Activated naive CD8-positive, alpha-beta T cell treated with anti-CD3 and anti-CD28 coated beads for 36 hours (primary cell): ENCODE measurements at regions not wholly inside any gene's neighbourhood (a gene's known extent, or its start where the extent isn't known, plus 50 kb on each side); places are given as distances from the start of the nearest gene placed in this dataset.

Source experiments
- DNase-seq: peaks from one replicate; pipeline ENCODE4 v3.0.0; 2021
- H3K27ac Mint-ChIP-seq: one replicate; pipeline ENCODE4 v1.8.0; 2022; ENCODE audit warnings: mild to moderate bottlenecking, moderate library complexity, mixed read lengths
- H3K27me3 Mint-ChIP-seq: one replicate; pipeline ENCODE4 v1.8.0; 2022; ENCODE audit warnings: mild to moderate bottlenecking, mixed read lengths
- H3K36me3 Mint-ChIP-seq: one replicate; pipeline ENCODE4 v1.8.0; 2021; ENCODE audit warnings: mild to moderate bottlenecking, mixed read lengths
- H3K4me1 Mint-ChIP-seq: one replicate; pipeline ENCODE4 v1.8.0; 2021; ENCODE audit warnings: mixed read lengths
- H3K4me3 Mint-ChIP-seq: one replicate; pipeline ENCODE4 v1.8.0; 2022; ENCODE audit warnings: mild to moderate bottlenecking, moderate library complexity, mixed read lengths
- H3K9me3 Mint-ChIP-seq: one replicate; pipeline ENCODE4 v1.8.0; 2022; ENCODE audit warnings: mixed read lengths

DNA sequence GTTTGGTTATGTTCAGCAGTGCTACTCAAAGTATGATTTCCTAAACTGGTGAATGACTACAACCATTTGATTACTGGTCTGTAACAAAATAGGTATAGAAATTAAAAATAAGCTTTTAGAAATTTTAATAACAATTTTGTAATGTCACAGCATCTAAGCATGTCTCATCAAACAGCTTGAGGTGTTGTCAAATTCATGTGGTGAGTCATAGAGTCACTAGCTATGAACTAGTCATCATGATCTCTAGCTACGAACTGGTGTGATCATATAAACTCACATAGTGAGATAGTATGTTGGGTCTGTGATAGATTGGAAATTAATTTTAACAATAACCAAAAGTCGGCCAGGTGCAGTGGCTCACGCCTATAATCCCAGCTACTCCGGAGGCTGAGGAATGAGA lies 213.9 kb upstream of the RBMS3 start:
- H3K9me3 Mint-ChIP-seq: peaks cover 7% of the 10 kb centered on the region
- H3K4me1 Mint-ChIP-seq: no peaks in the 10 kb centered on the region
- no peaks in the 10 kb centered on the region for H3K36me3 Mint-ChIP-seq
- no peak overlapping the region for H3K27ac Mint-ChIP-seq
- peaks cover 4% of the 10 kb centered on the region for H3K27me3 Mint-ChIP-seq
- DNase-seq: no peak
- no peak overlapping the region for H3K4me3 Mint-ChIP-seq

- H3K4me3 Mint-ChIP-seq: no peak overlapping the region
- peaks cover 10% of the 10 kb centered on the region for H3K9me3 Mint-ChIP-seq
- peaks cover 3% of the 10 kb centered on the region for H3K36me3 Mint-ChIP-seq
- H3K4me1 Mint-ChIP-seq: no peaks in the 10 kb centered on the region
- H3K27me3 Mint-ChIP-seq: peaks cover 10% of the 10 kb centered on the region
- DNase-seq: no peak
- H3K27ac Mint-ChIP-seq: no peak overlapping the region
Measured at GRCh38 chr3:29070959-29071634, 209.8 kb upstream of the RBMS3 start.

- H3K9me3 Mint-ChIP-seq: peaks cover 10% of the 10 kb centered on the region
- peaks cover 10% of the 10 kb centered on the region for H3K27me3 Mint-ChIP-seq
- H3K4me3 Mint-ChIP-seq: no peak overlapping the region
- peaks cover 3% of the 10 kb centered on the region for H3K36me3 Mint-ChIP-seq
- H3K27ac Mint-ChIP-seq: no peak overlapping the region
- DNase-seq: no peak
- no peaks in the 10 kb centered on the region for H3K4me1 Mint-ChIP-seq
Measured at GRCh38 chr3:29072611-29073010, 208.3 kb upstream of the RBMS3 start.

DNA sequence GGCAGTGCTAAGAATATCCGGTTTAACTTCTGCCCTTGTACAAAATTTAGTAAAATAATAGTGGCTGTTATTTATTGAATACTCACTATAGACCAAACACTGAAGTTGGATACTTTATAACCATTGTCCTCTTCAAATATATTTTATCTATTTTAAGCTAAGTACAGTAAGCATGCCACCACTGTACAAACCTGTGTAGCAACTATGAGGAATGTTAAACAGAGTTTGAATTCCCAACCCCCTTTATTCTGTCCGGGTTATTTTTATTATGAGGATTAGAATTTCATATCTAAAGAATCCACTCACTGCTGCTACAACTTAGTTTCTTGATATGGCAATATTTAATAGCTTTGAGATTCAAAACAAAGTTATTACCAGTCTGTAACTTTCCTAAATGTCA lies 203.5 kb upstream of the RBMS3 start:
- H3K27ac Mint-ChIP-seq: no peak overlapping the region
- no peak for DNase-seq
- peaks cover 2% of the 10 kb centered on the region for H3K27me3 Mint-ChIP-seq
- peaks cover 5% of the 10 kb centered on the region for H3K9me3 Mint-ChIP-seq
- H3K4me1 Mint-ChIP-seq: no peaks in the 10 kb centered on the region
- peaks cover 2% of the 10 kb centered on the region for H3K36me3 Mint-ChIP-seq
- no peak overlapping the region for H3K4me3 Mint-ChIP-seq

GRCh38 chr3:29079358-29079757 lies 201.5 kb upstream of the RBMS3 start:
- Mint-ChIP-seq H3K9me3 (peaks cover 6% of the 10 kb centered on the region), H3K27me3 (no peaks in the 10 kb centered on the region), H3K36me3 (no peaks in the 10 kb centered on the region), H3K27ac (no peak overlapping the region), H3K4me1 (no peaks in the 10 kb centered on the region), H3K4me3 (no peak overlapping the region)
- no peak for DNase-seq

GRCh38 chr3:29080967-29081366 lies 199.9 kb upstream of the RBMS3 start:
- no peak for DNase-seq
- Mint-ChIP-seq H3K4me3 (no peak overlapping the region), H3K27ac (no peak overlapping the region), H3K4me1 (no peaks in the 10 kb centered on the region), H3K36me3 (peaks cover 2% of the 10 kb centered on the region), H3K27me3 (peaks cover 5% of the 10 kb centered on the region), H3K9me3 (peaks cover 9% of the 10 kb centered on the region)

DNA sequence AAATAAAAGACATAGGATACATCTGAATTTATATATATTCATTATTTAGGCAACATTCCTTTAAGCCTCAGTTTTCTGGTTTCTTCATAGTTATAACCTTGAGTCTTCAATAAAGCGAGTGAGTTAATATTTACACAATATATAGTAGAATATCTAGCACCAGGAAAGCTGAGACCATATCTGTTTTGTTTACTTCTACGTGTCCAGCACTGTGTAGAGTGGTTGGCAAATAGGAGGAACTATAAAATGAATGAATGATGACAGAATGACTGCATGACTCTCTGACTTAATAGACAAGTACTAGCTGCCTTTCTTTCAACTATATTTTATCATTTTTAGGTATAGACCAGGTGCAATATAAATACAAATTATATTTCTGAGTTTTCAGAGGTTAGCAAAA lies 197.8 kb upstream of the RBMS3 start:
- H3K4me1 Mint-ChIP-seq: no peaks in the 10 kb centered on the region
- H3K36me3 Mint-ChIP-seq: peaks cover 2% of the 10 kb centered on the region
- H3K27ac Mint-ChIP-seq: no peak overlapping the region
- peaks cover 9% of the 10 kb centered on the region for H3K9me3 Mint-ChIP-seq
- no peak for DNase-seq
- no peak overlapping the region for H3K4me3 Mint-ChIP-seq
- H3K27me3 Mint-ChIP-seq: peaks cover 5% of the 10 kb centered on the region

DNA sequence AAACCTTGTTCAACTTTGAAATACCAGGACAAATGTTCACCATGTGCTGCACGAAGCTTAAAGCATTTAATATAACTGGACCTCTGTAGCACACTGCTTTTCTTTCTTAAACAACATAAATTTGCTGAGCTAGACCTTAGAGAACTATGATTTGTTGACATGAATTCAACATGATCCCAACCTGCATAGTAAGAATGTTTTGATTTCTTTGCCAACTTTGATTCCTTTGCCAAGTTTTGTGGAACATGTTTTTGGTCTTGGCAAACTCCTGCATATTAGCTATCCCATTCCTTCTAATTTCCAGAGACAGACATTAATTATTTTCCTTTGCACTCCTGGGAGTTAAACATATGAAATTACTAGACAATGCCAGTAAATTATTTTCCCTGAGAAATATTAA lies 197.2 kb upstream of the RBMS3 start:
- Mint-ChIP-seq H3K36me3 (peaks cover 2% of the 10 kb centered on the region), H3K27me3 (peaks cover 5% of the 10 kb centered on the region), H3K9me3 (peaks cover 9% of the 10 kb centered on the region), H3K4me1 (no peaks in the 10 kb centered on the region), H3K4me3 (no peak overlapping the region), H3K27ac (no peak overlapping the region)
- no peak for DNase-seq

- H3K4me1 Mint-ChIP-seq: peaks cover 12% of the 10 kb centered on the region
- H3K4me3 Mint-ChIP-seq: no peak overlapping the region
- H3K27me3 Mint-ChIP-seq: peaks cover 5% of the 10 kb centered on the region
- no peak for DNase-seq
- H3K36me3 Mint-ChIP-seq: peaks cover 4% of the 10 kb centered on the region
- no peak overlapping the region for H3K27ac Mint-ChIP-seq
- H3K9me3 Mint-ChIP-seq: peaks cover 15% of the 10 kb centered on the region
Measured at GRCh38 chr3:29088579-29088978, 192.3 kb upstream of the RBMS3 start.

- H3K36me3 Mint-ChIP-seq: peaks cover 2% of the 10 kb centered on the region
- H3K27me3 Mint-ChIP-seq: no peaks in the 10 kb centered on the region
- H3K9me3 Mint-ChIP-seq: peaks cover 15% of the 10 kb centered on the region
- no peak for DNase-seq
- H3K27ac Mint-ChIP-seq: peak overlapping the region; percentile 83
- peaks cover 12% of the 10 kb centered on the region for H3K4me1 Mint-ChIP-seq
- no peak overlapping the region for H3K4me3 Mint-ChIP-seq
Measured at GRCh38 chr3:29090912-29091597, 189.8 kb upstream of the RBMS3 start.

DNA sequence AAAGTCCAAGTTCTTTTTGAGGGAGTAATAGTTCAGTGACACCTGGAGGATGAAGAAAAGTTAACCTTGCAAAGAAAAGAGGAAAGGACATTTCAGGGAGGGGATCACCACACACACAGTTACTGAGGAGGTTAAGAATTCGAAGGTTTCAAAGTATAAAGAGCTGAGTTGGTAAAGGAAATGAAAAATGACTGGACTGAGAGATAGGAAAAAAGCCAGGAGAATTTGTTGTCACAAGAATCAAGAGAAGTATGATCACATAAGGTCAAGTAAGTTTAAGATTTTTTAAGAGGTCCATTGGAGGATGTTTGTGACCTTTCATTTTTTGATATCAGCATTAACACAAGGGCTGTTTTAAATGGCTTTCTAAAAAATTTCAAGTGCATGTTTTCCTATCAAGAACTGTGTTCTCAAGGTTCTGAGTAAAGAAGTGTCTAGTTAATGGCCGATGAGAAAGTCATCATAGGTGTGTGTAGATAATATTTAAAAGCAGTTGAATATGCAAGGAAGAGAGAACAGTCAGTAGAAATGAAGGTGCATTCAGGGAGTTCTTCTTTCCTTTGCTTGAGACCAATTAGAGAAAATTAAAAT lies 189.2 kb upstream of the RBMS3 start:
- H3K27me3 Mint-ChIP-seq: no peaks in the 10 kb centered on the region
- H3K36me3 Mint-ChIP-seq: peaks cover 2% of the 10 kb centered on the region
- peaks cover 12% of the 10 kb centered on the region for H3K4me1 Mint-ChIP-seq
- H3K4me3 Mint-ChIP-seq: no peak overlapping the region
- peak overlapping the region; percentile 83 for H3K27ac Mint-ChIP-seq
- peaks cover 15% of the 10 kb centered on the region for H3K9me3 Mint-ChIP-seq
- DNase-seq: no peak

DNA sequence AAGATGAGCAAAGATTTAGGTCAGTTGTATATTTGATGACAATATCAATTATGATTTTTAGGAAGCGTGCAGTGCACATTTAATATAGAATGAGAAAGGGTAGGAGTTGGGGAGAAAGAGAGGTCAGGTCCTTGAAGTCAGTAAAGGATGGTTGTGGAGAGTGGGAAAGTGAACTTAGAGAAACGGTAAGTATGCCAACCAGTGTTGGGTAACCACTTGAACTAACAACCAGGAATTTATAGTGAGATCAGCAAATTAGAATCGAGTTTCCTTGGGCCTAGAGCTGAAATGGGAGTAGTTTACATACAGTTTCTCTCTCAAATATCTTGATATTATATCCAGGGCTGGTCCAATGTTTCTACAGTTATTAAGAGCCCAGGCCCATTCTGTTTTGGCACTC lies 188.5 kb upstream of the RBMS3 start:
- Mint-ChIP-seq H3K36me3 (peaks cover 2% of the 10 kb centered on the region), H3K4me1 (peaks cover 12% of the 10 kb centered on the region), H3K4me3 (no peak overlapping the region), H3K27ac (peak overlapping the region; percentile 83), H3K9me3 (peaks cover 20% of the 10 kb centered on the region), H3K27me3 (no peaks in the 10 kb centered on the region)
- no peak for DNase-seq

- Mint-ChIP-seq H3K4me3 (no peak overlapping the region), H3K9me3 (peaks cover 11% of the 10 kb centered on the region), H3K27me3 (no peaks in the 10 kb centered on the region), H3K4me1 (no peaks in the 10 kb centered on the region), H3K36me3 (no peaks in the 10 kb centered on the region), H3K27ac (no peak overlapping the region)
- no peak for DNase-seq
Measured at GRCh38 chr3:29099296-29099695, 181.6 kb upstream of the RBMS3 start.

DNA sequence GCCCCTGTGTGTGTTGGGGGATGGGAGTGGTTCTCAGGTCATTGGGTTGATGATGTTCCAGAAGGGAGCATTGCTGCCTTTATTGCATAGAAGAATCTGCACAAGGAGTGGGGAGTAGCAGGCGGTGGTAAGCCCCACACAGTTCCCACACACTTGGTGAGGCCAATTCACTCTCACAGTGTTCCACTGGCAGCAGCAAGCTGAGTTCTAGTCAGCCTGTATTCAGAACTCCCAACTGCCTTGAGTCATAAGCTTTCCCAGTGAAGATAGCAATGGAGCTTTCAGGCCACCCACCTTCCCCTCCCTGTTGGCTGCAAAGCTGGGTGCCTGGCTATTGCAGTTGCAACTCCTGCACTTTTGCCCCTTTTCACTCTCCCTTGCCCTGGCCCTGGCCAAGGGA lies 181.1 kb upstream of the RBMS3 start:
- DNase-seq: no peak
- Mint-ChIP-seq H3K9me3 (peaks cover 11% of the 10 kb centered on the region), H3K4me3 (no peak overlapping the region), H3K27me3 (no peaks in the 10 kb centered on the region), H3K27ac (no peak overlapping the region), H3K4me1 (no peaks in the 10 kb centered on the region), H3K36me3 (no peaks in the 10 kb centered on the region)

- no peak for DNase-seq
- no peaks in the 10 kb centered on the region for H3K27me3 Mint-ChIP-seq
- peaks cover 11% of the 10 kb centered on the region for H3K9me3 Mint-ChIP-seq
- no peaks in the 10 kb centered on the region for H3K4me1 Mint-ChIP-seq
- no peak overlapping the region for H3K27ac Mint-ChIP-seq
- H3K4me3 Mint-ChIP-seq: no peak overlapping the region
- H3K36me3 Mint-ChIP-seq: no peaks in the 10 kb centered on the region
Measured at GRCh38 chr3:29100292-29100691, 180.6 kb upstream of the RBMS3 start.

DNA sequence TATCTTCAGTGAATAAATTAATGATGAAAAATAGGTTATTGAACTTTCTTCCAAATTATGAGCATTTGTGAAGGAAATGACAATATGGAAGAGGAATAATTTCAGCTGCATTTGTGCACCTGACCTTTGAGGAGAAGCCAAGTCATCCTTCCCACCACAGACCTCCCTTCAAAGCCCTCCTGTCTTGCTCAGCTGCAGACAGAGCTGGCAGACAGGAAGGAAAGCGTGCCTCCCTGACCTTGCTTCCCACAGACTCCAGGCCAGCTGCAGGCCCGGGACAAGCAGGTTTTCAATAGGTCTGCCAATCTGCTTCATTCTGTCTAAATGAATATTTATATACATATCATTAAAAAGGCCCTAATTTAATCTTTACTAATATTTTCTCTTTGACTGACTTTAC lies 152.9 kb upstream of the RBMS3 start:
- H3K27me3 Mint-ChIP-seq: peaks cover 3% of the 10 kb centered on the region
- peaks cover 1% of the 10 kb centered on the region for H3K9me3 Mint-ChIP-seq
- DNase-seq: no peak
- peaks cover 2% of the 10 kb centered on the region for H3K4me1 Mint-ChIP-seq
- H3K36me3 Mint-ChIP-seq: no peaks in the 10 kb centered on the region
- H3K4me3 Mint-ChIP-seq: no peak overlapping the region
- H3K27ac Mint-ChIP-seq: no peak overlapping the region
